Neutrophil (primary cell): ENCODE measurements at regions not wholly inside any gene's neighbourhood (a gene's known extent, or its start where the extent isn't known, plus 50 kb on each side); places are given as distances from the start of the nearest gene placed in this dataset.

Experiments used
- H3K27ac ChIP-seq: fragments of 200-600 bp; sonication (generic); 2 replicates; pipeline ENCODE4 v1.5.1; 2016; ENCODE audit warnings: mild to moderate bottlenecking, moderate library complexity
- H3K27me3 ChIP-seq: fragments of 200-600 bp; sonication (generic); 2 replicates; pipeline ENCODE4 v1.6.0; 2016; ENCODE audit warnings: mild to moderate bottlenecking
- H3K36me3 ChIP-seq: fragments of 200-600 bp; sonication (generic); 2 replicates; pipeline ENCODE4 v1.5.1; 2017
- H3K4me1 ChIP-seq, 2 experiments: fragments of 200-600 bp in 1 of 2; sonication (generic) in 1 of 2; 1 replicate in 1 of 2; 2 replicates in 1 of 2; pipeline versions ENCODE4 v1.5.1 to v1.6.1; 2013 to 2016; ENCODE audit warnings: low read depth in 1 of 2, low read length in 1 of 2, mild to moderate bottlenecking in 1 of 2, moderate library complexity in 1 of 2; ENCODE audit not compliant: control insufficient read depth in 1 of 2, insufficient read depth in 1 of 2
- H3K4me3 ChIP-seq, 2 experiments: fragments of 200-600 bp in 1 of 2; sonication (generic) in 1 of 2; 1 replicate in 1 of 2; 2 replicates in 1 of 2; pipeline ENCODE4 v1.5.1; 2013 to 2016; ENCODE audit warnings: low read depth in 1 of 2, low read length in 1 of 2, mild to moderate bottlenecking in 1 of 2, moderate library complexity in 1 of 2
- H3K9me3 ChIP-seq: fragments of 200-600 bp; sonication (generic); 2 replicates; pipeline ENCODE4 v1.5.1; 2016
- CTCF ChIP-seq: fragments of 200-600 bp; sonication (generic); IDR thresholded peaks from 2 replicates; pipeline ENCODE4 v1.5.1; 2016; ENCODE audit warnings: antibody characterized with exemption

GRCh38 chr11:129657866-129658525, 157.7 kb upstream of the TMEM45B start:
- Histone ChIP-seq H3K27me3 (no peaks in the 10 kb centered on the region), H3K9me3 (peaks cover 5% of the 10 kb centered on the region), H3K36me3 (no peaks in the 10 kb centered on the region), H3K27ac (no peak overlapping the region), H3K4me3 (no peak overlapping the region), H3K4me1 (no peaks in the 10 kb centered on the region)
- no peak for TF ChIP-seq CTCF

GRCh38 chr11:129658526-129658867, 157.2 kb upstream of the TMEM45B start:
- Histone ChIP-seq H3K27me3 (no peaks in the 10 kb centered on the region), H3K9me3 (peaks cover 5% of the 10 kb centered on the region), H3K36me3 (no peaks in the 10 kb centered on the region), H3K4me3 (no peak overlapping the region), H3K4me1 (no peaks in the 10 kb centered on the region), H3K27ac (no peak overlapping the region)
- no peak for TF ChIP-seq CTCF

GRCh38 chr11:129680907-129681306, 134.7 kb upstream of the TMEM45B start:
- Histone ChIP-seq H3K27ac (no peak overlapping the region), H3K9me3 (no peaks in the 10 kb centered on the region), H3K36me3 (no peaks in the 10 kb centered on the region), H3K4me3 (no peak overlapping the region), H3K27me3 (no peaks in the 10 kb centered on the region), H3K4me1 (no peaks in the 10 kb centered on the region)
- TF ChIP-seq CTCF = no peak

- no peaks in the 10 kb centered on the region for H3K36me3 ChIP-seq
- no peak overlapping the region for H3K4me3 ChIP-seq
- no peaks in the 10 kb centered on the region for H3K27me3 ChIP-seq
- no peaks in the 10 kb centered on the region for H3K9me3 ChIP-seq
- H3K27ac ChIP-seq = no peak overlapping the region
- no peaks in the 10 kb centered on the region for H3K4me1 ChIP-seq
- no peak for TF ChIP-seq CTCF
These were observed 134.1 kb upstream of the TMEM45B start for GRCh38 chr11:129681344-129682114.

GRCh38 chr11:129686269-129686668, 129.4 kb upstream of the TMEM45B start:
- Histone ChIP-seq H3K4me3 (no peak overlapping the region), H3K4me1 (no peaks in the 10 kb centered on the region), H3K27me3 (no peaks in the 10 kb centered on the region), H3K9me3 (no peaks in the 10 kb centered on the region), H3K36me3 (no peaks in the 10 kb centered on the region), H3K27ac (no peak overlapping the region)
- TF ChIP-seq CTCF = no peak
